IPS DF 19.7 (cell line): ENCODE measurements at regions not wholly inside any gene's neighbourhood (a gene's known extent, or its start where the extent isn't known, plus 50 kb on each side); places are given as distances from the start of the nearest gene placed in this dataset.
"Not testable (repeated sequence)": the region's sequence is repeated elsewhere in the genome, so short reads cannot be mapped to it uniquely, and the experiment has no call there.

ENCODE experiments used
- DNase-seq: peaks from one replicate; pipeline ENCODE4 v3.0.0-alpha.2; 2013; ENCODE audit warnings: low read depth, low spot score

- DNase-seq: no peak
These were observed 356.2 kb downstream of the NPR3 start for GRCh38 chr5:33067291-33067690.

DNA sequence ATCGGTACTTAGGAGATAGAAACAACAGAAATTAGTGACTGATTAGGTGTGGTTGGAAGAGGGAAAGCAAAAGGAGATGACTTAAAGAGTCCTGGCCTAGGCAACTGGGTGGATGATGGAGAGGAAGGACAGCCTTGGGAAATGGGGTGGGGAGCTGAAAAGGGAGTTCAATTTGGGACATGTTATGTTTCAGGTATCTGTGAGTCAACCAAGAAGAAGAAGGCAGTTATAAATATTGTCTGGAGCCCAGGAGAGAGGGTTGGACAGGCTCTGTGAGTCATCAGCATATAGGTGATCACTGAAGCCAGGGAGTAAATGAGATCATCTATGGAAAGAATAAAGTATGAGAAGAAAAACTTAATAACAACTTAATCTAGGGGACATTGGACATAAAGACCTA is 357.7 kb downstream of the NPR3 start:
- DNase-seq: no peak

DNA sequence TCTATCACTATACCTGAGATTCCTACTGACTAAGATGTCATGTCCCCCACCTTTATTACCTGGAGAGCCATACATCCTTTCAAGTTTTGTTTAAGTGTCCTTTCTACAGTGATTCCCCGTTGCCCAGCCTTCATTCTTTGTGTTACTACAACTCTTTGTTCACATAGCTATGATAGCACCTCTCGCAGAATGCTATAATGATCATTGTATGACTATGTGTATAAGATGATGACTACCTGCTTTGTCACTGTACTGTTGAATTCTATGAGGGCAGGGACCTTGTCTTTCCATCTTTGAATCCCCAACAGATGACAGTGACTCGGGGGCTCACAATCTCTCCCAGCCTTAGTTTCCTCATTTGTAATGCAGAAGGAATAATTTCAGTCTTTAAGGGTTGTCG is 361.2 kb downstream of the NPR3 start:
- DNase-seq: no peak

DNA sequence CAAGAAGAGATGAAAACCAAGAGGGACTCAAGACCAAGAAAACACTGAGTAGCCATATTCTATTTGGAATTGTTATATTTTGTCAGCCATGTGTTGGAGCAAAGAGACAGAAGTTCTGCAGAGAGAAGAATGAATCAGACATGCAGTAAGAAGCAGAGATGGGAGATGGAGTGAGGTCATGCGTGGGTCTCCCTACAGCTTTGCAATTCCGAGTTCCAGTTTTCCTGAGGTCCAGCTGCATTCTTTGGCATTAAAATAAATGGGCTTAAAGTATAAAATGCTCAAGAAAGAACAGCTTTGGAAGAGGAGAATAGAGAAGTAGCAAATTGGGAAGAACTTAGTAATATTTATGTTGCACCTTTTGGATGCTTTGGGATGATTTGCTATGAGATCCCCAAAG is 361.6 kb downstream of the NPR3 start:
- DNase-seq: no peak

DNA sequence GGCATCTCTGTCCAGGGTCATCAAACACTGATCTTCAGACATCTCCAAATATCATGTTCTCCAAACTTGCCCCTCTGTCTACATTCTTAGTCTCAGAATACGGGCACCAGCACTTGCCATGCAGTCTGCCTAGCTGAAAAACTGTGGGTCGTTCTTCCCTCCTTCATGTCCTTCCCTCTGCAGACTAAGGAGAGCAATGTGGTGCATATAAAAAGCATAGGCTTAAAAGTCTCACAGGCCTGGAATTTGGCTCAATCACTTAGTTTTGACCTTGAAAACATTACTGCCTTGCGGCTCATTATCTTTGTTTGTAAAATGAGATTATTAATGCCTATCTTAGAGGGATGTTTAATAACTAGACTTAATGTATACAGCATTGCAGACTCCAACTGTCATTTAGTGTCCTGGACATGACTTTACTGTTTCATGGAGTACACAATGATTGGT is 362.8 kb downstream of the NPR3 start:
- no peak for DNase-seq

DNA sequence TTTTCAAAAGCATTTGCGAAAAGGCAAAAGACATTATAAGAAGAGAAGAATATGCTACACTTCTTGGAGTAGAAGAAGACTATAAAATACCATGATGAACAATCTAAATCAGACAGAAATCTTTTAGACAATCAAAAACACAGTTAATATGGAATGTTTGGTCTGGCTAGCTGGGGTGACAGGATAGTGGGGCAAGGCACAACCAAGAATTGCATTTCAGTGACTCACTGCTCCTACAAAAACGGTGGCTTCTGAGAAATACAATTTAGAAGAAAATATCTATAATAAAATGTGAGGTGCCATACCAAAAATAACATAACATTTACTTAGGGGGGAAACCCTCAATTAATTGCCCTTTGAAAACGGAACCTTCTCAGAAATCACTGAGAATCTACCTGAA is 363.4 kb downstream of the NPR3 start:
- no peak for DNase-seq

DNA sequence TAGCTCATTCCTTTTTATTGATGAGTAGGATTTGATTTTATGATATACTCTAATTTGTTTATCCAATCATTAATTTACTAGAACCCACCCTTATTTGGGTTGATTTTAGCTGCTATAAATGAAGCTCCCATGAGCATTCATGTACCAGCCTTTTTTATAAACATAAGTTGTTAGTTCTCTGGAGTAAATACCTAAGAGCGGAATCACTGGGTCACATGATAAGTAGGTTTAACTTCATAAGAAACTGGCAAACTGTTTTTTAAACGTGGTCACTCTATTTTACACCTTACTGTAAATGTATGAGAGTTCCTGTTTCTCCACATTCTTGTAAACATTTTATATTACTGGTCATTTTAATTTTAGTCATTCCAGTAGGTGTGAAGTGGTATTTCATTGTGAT is 364.6 kb downstream of the NPR3 start:
- no peak for DNase-seq

DNA sequence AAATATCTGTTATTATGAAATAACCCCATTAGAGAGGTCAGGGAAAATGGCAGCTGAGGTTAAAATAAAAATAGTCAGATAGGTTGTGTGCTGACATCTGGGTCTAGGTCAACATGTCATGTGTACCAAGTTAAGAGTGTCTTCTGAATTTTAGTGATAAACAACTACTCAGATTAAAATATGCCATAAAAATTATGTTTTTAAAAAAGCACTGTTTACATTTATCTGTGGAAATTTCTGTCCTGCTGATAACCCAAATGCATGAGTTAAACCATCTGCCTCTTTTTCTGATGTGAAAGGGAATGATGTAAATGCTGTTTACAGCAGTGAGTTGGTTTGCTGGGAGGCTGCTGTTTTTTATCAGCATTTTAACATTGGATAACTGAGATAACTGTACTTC is 361.2 kb upstream of the TARS1 start:
- no peak for DNase-seq

GRCh38 chr5:33080287-33080686 is 360.5 kb upstream of the TARS1 start:
- DNase-seq: no peak

DNA sequence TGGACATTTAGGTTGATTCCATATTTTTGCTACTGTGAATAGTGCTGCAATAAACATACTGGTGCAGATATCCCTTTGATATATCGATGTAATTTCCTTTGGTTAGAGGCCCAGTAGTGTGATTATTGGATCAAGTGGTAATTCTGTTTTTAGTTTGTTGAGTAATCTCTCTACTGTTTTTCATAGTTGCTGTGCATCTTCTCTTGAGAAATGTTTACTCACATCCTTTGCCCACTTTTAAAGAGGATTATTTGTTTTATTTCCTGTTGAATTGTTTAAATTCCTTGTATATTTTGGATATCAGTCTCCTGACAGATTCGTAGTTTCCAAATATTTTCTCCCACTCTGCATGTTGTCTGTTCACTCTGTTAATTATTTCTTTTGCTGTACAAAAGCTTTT is 352.6 kb upstream of the TARS1 start:
- DNase-seq: no peak

GRCh38 chr5:33091571-33092363 is 349.0 kb upstream of the TARS1 start:
- DNase-seq: no peak

GRCh38 chr5:33092719-33093118 is 348.0 kb upstream of the TARS1 start:
- no peak for DNase-seq

- no peak for DNase-seq
These were observed 338.2 kb upstream of the TARS1 start for GRCh38 chr5:33102551-33102950.

- no peak for DNase-seq
These were observed 335.2 kb upstream of the TARS1 start for GRCh38 chr5:33105521-33105941.

DNA sequence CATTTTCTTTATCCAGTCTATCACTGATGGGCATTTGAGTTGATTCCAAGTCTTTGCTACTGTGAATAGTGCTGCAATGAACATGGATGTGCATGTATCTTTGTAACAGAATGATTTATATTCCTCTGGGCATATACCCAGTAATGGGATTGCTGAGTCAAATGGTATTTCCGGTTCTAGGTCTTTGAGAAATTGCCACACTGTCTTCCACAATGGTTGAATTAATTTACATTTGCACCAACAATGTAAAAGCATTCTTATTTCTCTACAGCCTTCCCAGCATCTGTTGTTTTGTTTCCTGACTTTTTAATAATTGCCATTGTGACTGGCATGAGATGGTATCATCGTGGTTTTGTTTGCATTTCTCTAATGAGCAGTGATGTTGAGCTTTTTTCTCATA is 330.3 kb upstream of the TARS1 start:
- not testable (repeated sequence) for DNase-seq

DNA sequence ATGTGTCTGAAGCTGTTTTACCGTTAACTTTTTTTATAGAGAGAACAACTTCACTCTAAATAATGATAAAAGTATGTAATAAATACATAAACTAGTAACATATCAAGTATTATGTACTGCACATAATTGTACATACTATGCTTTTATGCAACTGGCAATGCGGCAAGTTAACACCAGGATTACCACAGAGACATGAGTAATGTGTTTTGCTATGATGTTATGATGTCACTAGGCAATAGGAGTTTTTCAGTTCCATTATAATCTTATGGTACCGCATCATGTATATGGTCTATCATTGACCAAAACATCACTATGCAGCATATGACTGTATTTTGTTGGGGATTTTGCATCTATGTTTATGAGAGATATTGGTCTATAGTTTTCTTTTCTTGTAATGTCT is 326.4 kb upstream of the TARS1 start:
- no peak for DNase-seq

DNA sequence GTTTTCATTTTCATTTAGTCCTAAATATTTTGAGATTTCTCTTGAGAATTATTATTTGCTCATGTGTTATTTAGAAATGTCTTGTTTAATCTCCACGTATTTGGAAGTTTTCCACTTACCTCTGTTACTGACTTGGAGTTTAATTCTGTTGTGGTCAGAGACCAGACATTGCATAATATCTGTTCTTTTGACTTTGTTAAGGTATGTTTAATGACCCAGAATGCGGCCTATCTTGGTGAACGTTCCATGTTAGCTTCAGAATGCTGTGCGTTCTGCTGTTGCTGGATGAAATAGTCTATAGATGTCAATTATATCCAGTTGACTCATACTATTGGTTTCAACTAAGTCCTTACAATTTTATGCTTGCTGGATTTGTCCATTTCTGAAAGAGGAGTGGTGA is 325.3 kb upstream of the TARS1 start:
- no peak for DNase-seq

DNA sequence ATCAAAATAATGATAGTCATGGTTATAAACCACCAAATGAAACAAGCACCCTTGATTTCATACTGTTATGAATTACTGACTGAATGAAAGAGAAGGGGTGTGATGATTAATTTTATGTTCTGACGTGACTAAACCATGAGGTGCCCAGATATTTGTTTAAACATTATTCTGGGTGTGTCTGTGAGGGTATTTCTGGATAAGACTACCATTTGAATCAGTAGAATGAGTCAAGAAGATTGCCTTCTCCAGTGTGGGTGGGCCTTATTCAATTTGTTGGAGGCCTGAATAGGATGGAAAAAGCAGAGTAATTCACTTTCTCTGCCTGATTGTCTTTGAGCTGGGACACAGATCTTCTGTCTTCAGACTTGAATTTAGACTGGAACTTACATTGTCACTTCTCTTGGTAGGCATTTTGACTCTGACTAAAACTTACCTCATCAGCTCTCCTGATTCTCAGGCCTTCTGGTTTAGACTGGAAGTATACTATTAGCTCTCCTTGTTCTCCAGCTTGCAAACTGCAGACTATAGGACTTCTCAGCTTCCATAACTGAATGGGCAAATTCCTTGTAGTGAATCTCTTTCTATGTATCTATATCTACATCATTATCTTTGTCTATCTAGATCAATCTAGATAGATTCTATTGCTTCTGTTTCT is 321.9 kb upstream of the TARS1 start:
- no peak for DNase-seq

DNA sequence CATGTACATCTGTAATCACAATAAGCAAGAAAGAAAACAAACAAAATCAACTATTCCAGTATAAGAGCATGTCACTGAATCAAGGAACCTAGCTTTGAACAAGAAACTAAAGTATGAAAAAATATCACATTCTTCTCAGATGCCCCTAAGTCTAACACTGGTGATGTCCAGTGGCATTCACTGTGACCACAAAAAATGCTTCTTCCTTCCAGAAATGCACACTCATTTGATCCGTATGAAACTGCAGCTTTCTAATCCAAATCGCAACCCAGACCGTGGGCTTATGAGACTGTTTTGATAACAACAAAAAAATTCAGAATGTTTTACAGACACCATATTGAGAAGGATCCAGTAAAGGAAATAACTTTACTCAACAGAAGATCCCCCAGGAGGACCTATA is 320.1 kb upstream of the TARS1 start:
- no peak for DNase-seq

DNA sequence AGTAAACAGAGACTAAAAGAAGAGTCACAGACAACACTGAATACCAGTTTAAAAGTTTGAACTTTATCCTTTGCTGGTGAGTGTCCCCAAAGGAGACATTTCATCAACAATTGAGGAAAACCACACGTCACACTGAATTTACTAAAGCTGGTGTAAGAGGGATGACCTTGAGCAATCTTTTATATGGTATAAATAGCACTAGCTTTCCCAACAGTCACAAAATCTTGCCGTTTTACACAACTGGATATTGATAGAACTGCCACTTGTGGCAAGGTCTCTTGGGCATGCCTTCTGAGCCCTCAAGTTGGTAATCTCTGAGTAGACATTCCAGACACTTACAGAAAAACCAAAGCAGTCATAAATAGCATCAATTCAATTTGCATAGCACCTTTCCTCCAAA is 311.5 kb upstream of the TARS1 start:
- no peak for DNase-seq

- DNase-seq: no peak
These were observed 304.0 kb upstream of the TARS1 start for GRCh38 chr5:33136785-33137184.

DNA sequence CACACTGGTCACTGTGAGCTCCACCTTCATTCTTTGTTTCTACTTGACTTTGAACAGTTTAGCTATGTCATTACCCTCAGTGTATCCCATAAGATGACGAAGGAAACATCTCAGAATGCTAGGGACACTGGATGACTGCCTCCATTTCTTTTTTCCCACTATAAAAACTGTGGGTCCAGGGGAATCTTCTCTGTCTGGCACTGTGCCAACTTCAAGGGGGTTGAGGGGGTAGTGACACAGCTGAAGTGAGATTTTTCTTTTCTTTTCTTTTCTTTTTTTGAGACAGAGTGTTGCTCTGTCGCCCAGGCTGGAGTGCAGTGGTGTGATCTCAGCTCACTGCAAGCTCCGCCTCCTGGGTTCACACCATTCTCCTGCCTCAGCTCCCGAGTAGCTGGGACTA is 302.6 kb upstream of the TARS1 start:
- not testable (repeated sequence) for DNase-seq

DNA sequence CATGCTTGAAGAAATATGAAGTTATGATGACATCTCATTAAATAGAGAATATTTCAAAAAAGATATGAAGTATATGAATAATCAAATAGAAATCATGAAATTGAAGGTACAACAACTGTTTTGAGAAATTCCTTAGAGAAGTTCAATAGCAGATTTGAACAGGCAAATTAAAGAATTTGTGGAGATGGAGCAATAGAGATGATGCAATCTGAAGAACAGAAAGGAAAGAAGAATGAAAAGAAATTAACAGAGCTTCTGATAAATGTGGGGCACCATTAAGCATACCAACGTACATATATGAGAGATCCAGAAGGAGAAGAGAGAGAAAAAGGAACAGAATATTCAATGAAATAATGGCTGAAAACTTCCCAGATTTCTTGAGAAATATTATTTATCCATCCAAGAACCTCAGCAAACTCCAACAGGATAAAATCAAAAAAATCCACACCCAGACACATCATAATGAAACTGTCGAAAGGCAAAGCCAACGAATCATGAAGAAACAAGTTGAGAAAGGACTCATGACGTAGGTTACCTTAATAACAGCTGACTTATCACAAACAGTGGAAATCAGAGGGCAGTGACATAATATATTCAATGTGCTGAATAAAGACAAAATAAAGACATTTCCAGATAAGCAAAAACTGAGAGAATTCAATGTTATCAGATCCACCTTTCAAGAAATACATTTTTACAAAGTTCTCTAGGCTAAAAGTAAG is 297.2 kb upstream of the TARS1 start:
- no peak for DNase-seq
